ENCODE measurements at regions not wholly inside any gene's neighbourhood (a gene's known extent, or its start where the extent isn't known, plus 50 kb on each side); places are given as distances from the start of the nearest gene placed in this dataset.
A peak's percentile ranks its signal among the peaks of the same experiment; 100 is the strongest.

GRCh38 chr4:125801373-125801772 is 486.6 kb downstream of the FAT4 start:
- WGBS, 2 experiments (ENCODE audit: low coverage in 1 of 2, low lambda C conversion rate in 2 of 2, missing lambda C conversion rate in 2 of 2): 57 to 63% methylated on average over 4 of the region's 4 CpGs
- H3K36me3 ChIP-seq (ENCODE audit: low read depth): no peaks in the 10 kb centered on the region
- H3K27me3 ChIP-seq (replicated peaks; ENCODE audit: insufficient read depth): no peaks in the 10 kb centered on the region
- DNase-seq: no peak
- H3K9me3 ChIP-seq (ENCODE audit: low read depth): no peaks in the 10 kb centered on the region
- no peaks in the 10 kb centered on the region for H3K9me2 ChIP-seq (ENCODE audit: insufficient read depth)
- H3K27ac ChIP-seq: no peak overlapping the region
- no peak overlapping the region for H3K4me3 ChIP-seq
- no peaks in the 10 kb centered on the region for H4K20me1 ChIP-seq (ENCODE audit: insufficient read depth)
- peak overlapping the region; percentile 49 for H2AFZ ChIP-seq
- in situ Hi-C loops (cut with MboI): no loop called here
- H3K9ac ChIP-seq: no peak overlapping the region
- no peaks in the 10 kb centered on the region for H3F3A ChIP-seq (ENCODE audit: insufficient read depth)
- TF ChIP-seq EZH2 (IDR thresholded peaks at IDR 0.05; ENCODE audit: insufficient read depth, poor library complexity, severe bottlenecking) (no peak), EZH2phosphoT487 (IDR thresholded peaks at IDR 0.05; ENCODE audit: insufficient read depth, low read depth) (no peak)
- H3K4me2 ChIP-seq (ENCODE audit: unreplicated experiment): no peak overlapping the region
- no peaks in the 10 kb centered on the region for H3K79me2 ChIP-seq (ENCODE audit: insufficient read depth)
- no peaks in the 10 kb centered on the region for H3K4me1 ChIP-seq (ENCODE audit: insufficient read depth)

GRCh38 chr4:125801924-125802323 is 487.2 kb downstream of the FAT4 start:
- TF ChIP-seq EZH2 (IDR thresholded peaks at IDR 0.05; ENCODE audit: insufficient read depth, poor library complexity, severe bottlenecking): no peak
- no peak for TF ChIP-seq EZH2phosphoT487 (IDR thresholded peaks at IDR 0.05; ENCODE audit: insufficient read depth, low read depth)
- in situ Hi-C loops (cut with MboI): no loop called here
- WGBS, 2 experiments (ENCODE audit: low coverage in 1 of 2, low lambda C conversion rate in 2 of 2, missing lambda C conversion rate in 2 of 2): 46 to 52% methylated on average over 1 of the region's 1 CpG

GRCh38 chr4:125808022-125808421 is 493.3 kb downstream of the FAT4 start:
- TF ChIP-seq EZH2 (IDR thresholded peaks at IDR 0.05; ENCODE audit: insufficient read depth, poor library complexity, severe bottlenecking) (no peak), EZH2phosphoT487 (IDR thresholded peaks at IDR 0.05; ENCODE audit: insufficient read depth, low read depth) (no peak)
- no peaks in the 10 kb centered on the region for H3K9me3 ChIP-seq (ENCODE audit: low read depth)
- no peaks in the 10 kb centered on the region for H3K79me2 ChIP-seq (ENCODE audit: insufficient read depth)
- H3K9ac ChIP-seq: no peak overlapping the region
- no peaks in the 10 kb centered on the region for H3K36me3 ChIP-seq (ENCODE audit: low read depth)
- no peaks in the 10 kb centered on the region for H4K20me1 ChIP-seq (ENCODE audit: insufficient read depth)
- DNase-seq: no peak
- no peaks in the 10 kb centered on the region for H3K9me2 ChIP-seq (ENCODE audit: insufficient read depth)
- H3K4me2 ChIP-seq (ENCODE audit: unreplicated experiment): no peak overlapping the region
- 58 to 60% methylated on average over 3 of the region's 3 CpGs for WGBS, 2 experiments (ENCODE audit: low coverage in 1 of 2, low lambda C conversion rate in 2 of 2, missing lambda C conversion rate in 2 of 2)
- H3K4me1 ChIP-seq (ENCODE audit: insufficient read depth): no peaks in the 10 kb centered on the region
- in situ Hi-C loops (cut with MboI): no loop called here
- H3K4me3 ChIP-seq: no peak overlapping the region
- H2AFZ ChIP-seq: peak overlapping the region; percentile 87
- H3F3A ChIP-seq (ENCODE audit: insufficient read depth): no peaks in the 10 kb centered on the region
- H3K27me3 ChIP-seq (replicated peaks; ENCODE audit: insufficient read depth): no peaks in the 10 kb centered on the region
- H3K27ac ChIP-seq: no peak overlapping the region

More at GRCh38 chr4:125801924-125802323, 487.2 kb downstream of the FAT4 start:
- Histone ChIP-seq H4K20me1 (ENCODE audit: insufficient read depth) (no peaks in the 10 kb centered on the region), H3K9me2 (ENCODE audit: insufficient read depth) (no peaks in the 10 kb centered on the region), H2AFZ (no peak overlapping the region; the same call in 1 of the 2 replicates), H3K27ac (no peak overlapping the region), H3K4me3 (no peak overlapping the region), H3F3A (ENCODE audit: insufficient read depth) (no peaks in the 10 kb centered on the region), H3K9me3 (ENCODE audit: low read depth) (no peaks in the 10 kb centered on the region), H3K79me2 (ENCODE audit: insufficient read depth) (no peaks in the 10 kb centered on the region), H3K27me3 (replicated peaks; ENCODE audit: insufficient read depth) (no peaks in the 10 kb centered on the region), H3K4me1 (ENCODE audit: insufficient read depth) (no peaks in the 10 kb centered on the region), H3K9ac (no peak overlapping the region), H3K36me3 (ENCODE audit: low read depth) (no peaks in the 10 kb centered on the region), H3K4me2 (ENCODE audit: unreplicated experiment) (no peak overlapping the region)
- no peak for DNase-seq

- Histone ChIP-seq H3K27ac (no peak overlapping the region), H3K27me3 (replicated peaks; ENCODE audit: insufficient read depth) (no peaks in the 10 kb centered on the region), H3K36me3 (ENCODE audit: low read depth) (no peaks in the 10 kb centered on the region), H3K4me2 (ENCODE audit: unreplicated experiment) (peak overlapping the region; percentile 13), H4K20me1 (ENCODE audit: insufficient read depth) (no peaks in the 10 kb centered on the region), H3K9me3 (ENCODE audit: low read depth) (no peaks in the 10 kb centered on the region), H3F3A (ENCODE audit: insufficient read depth) (no peaks in the 10 kb centered on the region), H3K79me2 (ENCODE audit: insufficient read depth) (no peaks in the 10 kb centered on the region), H3K4me3 (no peak overlapping the region), H3K9me2 (ENCODE audit: insufficient read depth) (no peaks in the 10 kb centered on the region), H3K4me1 (ENCODE audit: insufficient read depth) (no peaks in the 10 kb centered on the region), H2AFZ (peak overlapping the region; percentile 87), H3K9ac (no peak overlapping the region)
- in situ Hi-C loops (cut with MboI): no loop called here
- 6 to 8% methylated on average over 1 of the region's 1 CpG for WGBS, 2 experiments (ENCODE audit: low coverage in 1 of 2, low lambda C conversion rate in 2 of 2, missing lambda C conversion rate in 2 of 2)
- peak; percentile 4 for DNase-seq
- TF ChIP-seq EZH2 (IDR thresholded peaks at IDR 0.05; ENCODE audit: insufficient read depth, poor library complexity, severe bottlenecking): no peak
- no peak for TF ChIP-seq EZH2phosphoT487 (IDR thresholded peaks at IDR 0.05; ENCODE audit: insufficient read depth, low read depth)
These were observed 493.8 kb downstream of the FAT4 start for GRCh38 chr4:125808570-125808969.

- no peaks in the 10 kb centered on the region for H3K4me1 ChIP-seq (ENCODE audit: insufficient read depth)
- H3F3A ChIP-seq (ENCODE audit: insufficient read depth): no peaks in the 10 kb centered on the region
- H4K20me1 ChIP-seq (ENCODE audit: insufficient read depth): no peaks in the 10 kb centered on the region
- no peaks in the 10 kb centered on the region for H3K27me3 ChIP-seq (replicated peaks; ENCODE audit: insufficient read depth)
- H3K9me3 ChIP-seq (ENCODE audit: low read depth): no peaks in the 10 kb centered on the region
- H3K4me2 ChIP-seq (ENCODE audit: unreplicated experiment): no peak overlapping the region
- H3K4me3 ChIP-seq: no peak overlapping the region
- H3K36me3 ChIP-seq (ENCODE audit: low read depth): no peaks in the 10 kb centered on the region
- H2AFZ ChIP-seq: no peak overlapping the region
- DNase-seq: no peak
- H3K79me2 ChIP-seq (ENCODE audit: insufficient read depth): no peaks in the 10 kb centered on the region
- TF ChIP-seq EZH2 (IDR thresholded peaks at IDR 0.05; ENCODE audit: insufficient read depth, poor library complexity, severe bottlenecking): no peak
- TF ChIP-seq EZH2phosphoT487 (IDR thresholded peaks at IDR 0.05; ENCODE audit: insufficient read depth, low read depth): no peak
- no peak overlapping the region for H3K27ac ChIP-seq
- H3K9ac ChIP-seq: no peak overlapping the region
- H3K9me2 ChIP-seq (ENCODE audit: insufficient read depth): no peaks in the 10 kb centered on the region
- in situ Hi-C loops (cut with MboI): no loop called here
These were observed 497.1 kb downstream of the FAT4 start for GRCh38 chr4:125811892-125812291.

Measured in GM23248 (cell line).